Loucy (cell line): ENCODE measurements at regions not wholly inside any gene's neighbourhood (a gene's known extent, or its start where the extent isn't known, plus 50 kb on each side); places are given as distances from the start of the nearest gene placed in this dataset.

Experiments used
- H2AFZ ChIP-seq: fragments of 200-600 bp; sonication (generic); 2 replicates; pipeline ENCODE4 v1.6.0; 2016; ENCODE audit warnings: antibody characterized with exemption, mild to moderate bottlenecking, low read length, moderate library complexity
- H3F3A ChIP-seq: fragments of 200-600 bp; 2 replicates; pipeline ENCODE4 v1.6.0; 2016; ENCODE audit warnings: antibody characterized with exemption, low read depth, mild to moderate bottlenecking
- H3K27me3 ChIP-seq: fragments of 200-600 bp; sonication (generic); 2 replicates; pipeline ENCODE4 v1.6.1; 2014; ENCODE audit warnings: low read length, mild to moderate bottlenecking; ENCODE audit not compliant: insufficient read depth, poor library complexity, severe bottlenecking
- H3K36me3 ChIP-seq: fragments of 200-600 bp; sonication (generic); 2 replicates; pipeline ENCODE4 v1.6.1; 2016; ENCODE audit warnings: low read length; ENCODE audit not compliant: insufficient read depth
- H3K4me1 ChIP-seq: fragments of 200-600 bp; sonication (generic); 2 replicates; pipeline ENCODE4 v1.5.1; 2014; ENCODE audit warnings: low read length, mild to moderate bottlenecking; ENCODE audit not compliant: insufficient read depth, poor library complexity, severe bottlenecking
- H3K4me2 ChIP-seq: fragments of 200-600 bp; sonication (generic); 2 replicates; pipeline ENCODE4 v1.6.0; 2014; ENCODE audit warnings: antibody characterized with exemption, low read length, low read depth, mild to moderate bottlenecking; ENCODE audit not compliant: poor library complexity, severe bottlenecking
- H3K4me3 ChIP-seq: fragments of 200-600 bp; sonication (generic); 2 replicates; pipeline ENCODE4 v1.5.1; 2014; ENCODE audit warnings: low read length, mild to moderate bottlenecking, mixed read lengths; ENCODE audit not compliant: poor library complexity, severe bottlenecking
- H3K79me2 ChIP-seq: fragments of 200-600 bp; sonication (generic); 2 replicates; pipeline ENCODE4 v1.6.1; 2014; ENCODE audit warnings: low read length; ENCODE audit not compliant: insufficient read depth
- H3K9ac ChIP-seq: fragments of 200-600 bp; sonication (generic); 2 replicates; pipeline ENCODE4 v1.6.0; 2014; ENCODE audit warnings: mild to moderate bottlenecking, low read depth, low read length, moderate library complexity; ENCODE audit not compliant: poor library complexity, severe bottlenecking
- H3K9me2 ChIP-seq: fragments of 200-600 bp; sonication (generic); replicated peaks from 2 replicates; pipeline ENCODE4 v1.6.1; 2016; ENCODE audit warnings: low read depth, low read length, mixed read lengths
- H3K9me3 ChIP-seq: fragments of 200-600 bp; sonication (generic); 2 replicates; pipeline ENCODE4 v1.6.1; 2014; ENCODE audit warnings: mild to moderate bottlenecking, antibody characterized with exemption, low read length, low read depth; ENCODE audit not compliant: insufficient read depth
- H4K20me1 ChIP-seq: fragments of 200-600 bp; sonication (generic); 2 replicates; pipeline ENCODE4 v1.6.0; 2014; ENCODE audit warnings: antibody characterized with exemption, low read length, mild to moderate bottlenecking; ENCODE audit not compliant: insufficient read depth, poor library complexity, severe bottlenecking
- CTCF ChIP-seq: fragments of 200-600 bp; sonication (generic); conservative IDR thresholded peaks from 2 replicates; pipeline ENCODE4 v1.5.1; 2014; ENCODE audit warnings: mild to moderate bottlenecking, antibody characterized with exemption, low read length
- EZH2phosphoT487 ChIP-seq: fragments of 200-600 bp; IDR thresholded peaks from 2 replicates; pipeline ENCODE4 v1.6.1; 2018; ENCODE audit warnings: antibody characterized with exemption, mild to moderate bottlenecking, moderate library complexity, borderline replicate concordance

- no peaks in the 10 kb centered on the region for H3K36me3 ChIP-seq
- no peaks in the 10 kb centered on the region for H3K27me3 ChIP-seq
- TF ChIP-seq EZH2phosphoT487: no peak
- TF ChIP-seq CTCF: no peak
- no peak overlapping the region for H3K9ac ChIP-seq
- no peak overlapping the region for H3K4me3 ChIP-seq
- H3K9me2 ChIP-seq: no peaks in the 10 kb centered on the region
- no peaks in the 10 kb centered on the region for H3K9me3 ChIP-seq
- no peaks in the 10 kb centered on the region for H3F3A ChIP-seq
- H2AFZ ChIP-seq: no peak overlapping the region
- no peaks in the 10 kb centered on the region for H3K79me2 ChIP-seq
- no peak overlapping the region for H3K4me2 ChIP-seq
- no peaks in the 10 kb centered on the region for H3K4me1 ChIP-seq
- H4K20me1 ChIP-seq: no peaks in the 10 kb centered on the region
Observed at GRCh38 chr5:153360860-153361259, 129.6 kb upstream of the GRIA1 start.

DNA sequence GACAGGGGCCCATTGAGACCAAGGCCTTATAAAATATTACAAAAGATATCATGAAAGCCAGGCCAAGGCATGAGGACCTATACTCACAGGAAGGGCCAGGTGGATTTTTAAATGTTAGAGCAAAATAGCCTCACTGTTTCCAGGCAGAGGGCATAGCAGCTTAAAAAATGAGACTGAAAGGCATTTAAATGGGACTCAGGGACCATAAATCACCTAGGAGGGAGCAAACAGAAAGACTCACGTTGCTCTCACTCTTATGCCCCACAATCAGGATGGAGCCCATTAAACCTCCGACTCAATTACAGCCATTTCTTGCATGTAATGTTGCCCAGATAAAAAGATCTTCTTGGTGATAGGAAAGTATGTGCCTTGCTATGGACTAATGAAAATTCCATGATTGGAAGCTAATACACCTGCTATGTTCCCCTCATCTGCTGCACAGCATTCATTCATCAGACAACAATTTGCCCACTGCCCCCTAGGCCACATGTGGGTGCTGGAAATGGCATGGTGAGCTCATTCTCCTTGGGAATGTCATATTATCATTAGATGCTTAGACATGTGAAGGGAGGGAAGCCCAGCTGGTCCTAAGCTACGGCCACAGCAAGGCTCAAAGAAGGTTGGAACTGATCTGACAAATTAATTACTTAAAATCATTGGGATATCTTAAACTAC is 128.6 kb upstream of the GRIA1 start:
- H3K4me1 ChIP-seq: no peaks in the 10 kb centered on the region
- TF ChIP-seq CTCF: no peak
- TF ChIP-seq EZH2phosphoT487: no peak
- H2AFZ ChIP-seq: no peak overlapping the region
- H3K4me2 ChIP-seq: no peak overlapping the region
- no peaks in the 10 kb centered on the region for H3K79me2 ChIP-seq
- no peaks in the 10 kb centered on the region for H3K27me3 ChIP-seq
- H3K9ac ChIP-seq: no peak overlapping the region
- H3K4me3 ChIP-seq: no peak overlapping the region
- H3K9me2 ChIP-seq: no peaks in the 10 kb centered on the region
- H3F3A ChIP-seq: no peaks in the 10 kb centered on the region
- no peaks in the 10 kb centered on the region for H4K20me1 ChIP-seq
- H3K9me3 ChIP-seq: no peaks in the 10 kb centered on the region
- H3K36me3 ChIP-seq: no peaks in the 10 kb centered on the region

DNA sequence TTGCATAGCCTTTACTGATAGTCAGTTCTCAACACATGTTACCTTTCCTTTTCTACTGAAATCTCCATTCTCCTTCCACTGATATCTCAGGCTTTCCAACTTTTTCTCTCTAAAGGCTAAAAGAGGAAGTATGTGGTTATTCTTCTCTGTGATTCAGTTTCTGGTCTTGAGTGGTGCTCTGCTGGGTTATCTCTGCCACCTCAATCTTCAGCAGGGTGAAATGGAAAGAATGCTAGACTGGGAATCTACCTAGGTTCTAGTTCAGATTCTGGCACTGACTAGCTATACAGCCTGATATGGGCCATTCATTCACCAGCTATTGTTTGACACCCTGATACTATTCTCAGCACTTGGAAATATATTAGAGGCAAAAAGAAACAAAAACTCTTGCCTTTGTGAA is 124.9 kb upstream of the GRIA1 start:
- Histone ChIP-seq H3K27me3 (no peaks in the 10 kb centered on the region), H2AFZ (no peak overlapping the region), H3K9me2 (no peaks in the 10 kb centered on the region), H3K79me2 (no peaks in the 10 kb centered on the region), H3K9ac (no peak overlapping the region), H3K4me3 (no peak overlapping the region), H4K20me1 (no peaks in the 10 kb centered on the region), H3K4me2 (no peak overlapping the region), H3K9me3 (no peaks in the 10 kb centered on the region), H3K36me3 (no peaks in the 10 kb centered on the region), H3K4me1 (no peaks in the 10 kb centered on the region), H3F3A (no peaks in the 10 kb centered on the region)
- TF ChIP-seq EZH2phosphoT487: no peak
- TF ChIP-seq CTCF: no peak
